GM21737 (cell line): ENCODE measurements at regions not wholly inside any gene's neighbourhood (a gene's known extent, or its start where the extent isn't known, plus 50 kb on each side); places are given as distances from the start of the nearest gene placed in this dataset.

Source experiments
- ATAC-seq: cut with Tn5 transposase; IDR thresholded peaks from one replicate; pipeline ENCODE4 v1.9.1; 2021; ENCODE audit warnings: mild to moderate bottlenecking, moderate library complexity; ENCODE audit not compliant: unreplicated experiment

DNA sequence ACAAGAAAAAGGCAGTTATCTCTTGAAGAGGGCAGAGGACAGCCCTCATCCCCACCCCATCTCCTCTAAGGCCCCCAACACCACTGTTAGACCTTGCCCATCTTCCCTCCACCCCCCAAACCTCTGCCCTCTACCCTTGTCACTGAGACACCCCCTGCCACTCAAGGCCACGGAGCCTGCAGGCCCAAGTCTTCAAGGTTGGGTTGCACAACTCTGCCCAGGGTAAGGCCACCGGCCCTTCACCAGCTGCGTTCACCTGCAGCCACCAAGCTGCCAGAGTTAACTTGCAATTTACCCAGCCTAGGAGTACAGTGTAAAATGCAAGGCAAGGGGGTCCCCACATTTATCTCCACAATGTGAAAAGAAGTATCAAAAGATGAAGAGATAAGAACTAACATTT is 128.7 kb upstream of the PKDCC start:
- no peak for ATAC-seq

GRCh38 chr2:41920181-41920580 is 127.6 kb upstream of the PKDCC start:
- no peak for ATAC-seq

GRCh38 chr2:41920812-41921211 is 127.0 kb upstream of the PKDCC start:
- no peak for ATAC-seq

- ATAC-seq = no peak
Measured at GRCh38 chr2:41922177-41922576, 125.6 kb upstream of the PKDCC start.

DNA sequence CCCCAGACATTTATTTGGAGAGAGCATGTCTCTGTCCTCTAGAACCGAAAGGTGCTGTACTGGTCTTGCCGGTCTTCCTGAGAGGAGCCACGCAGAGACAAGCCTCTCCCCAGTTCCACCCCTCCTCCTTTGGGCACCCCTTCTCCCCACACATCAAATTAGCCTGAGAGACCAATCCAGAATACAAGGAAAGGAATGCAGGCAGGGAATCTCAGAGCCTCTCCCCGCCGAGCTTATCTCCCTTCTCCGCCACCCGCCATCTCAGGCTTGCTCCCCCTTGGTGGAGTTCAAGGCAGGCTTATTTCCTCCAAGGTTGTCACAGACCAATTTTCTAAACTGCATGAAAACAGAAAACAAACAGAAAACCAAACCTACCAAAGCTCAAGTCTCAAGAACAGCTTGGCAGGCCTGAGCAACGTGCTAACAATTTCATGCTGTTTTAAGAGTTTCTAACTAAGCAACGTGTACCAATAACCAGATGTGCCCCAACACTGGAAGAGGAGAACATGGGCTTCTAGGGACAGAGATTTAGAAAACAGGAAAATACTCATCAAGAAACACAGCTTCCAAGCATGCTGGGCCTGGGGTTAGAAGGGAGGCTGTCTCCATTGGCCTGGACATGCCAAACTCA is 124.5 kb upstream of the PKDCC start:
- no peak for ATAC-seq

- no peak for ATAC-seq
Measured at GRCh38 chr2:41924024-41924423, 123.8 kb upstream of the PKDCC start.

- no peak for ATAC-seq
Measured at GRCh38 chr2:41924709-41925408, 123.0 kb upstream of the PKDCC start.

- no peak for ATAC-seq
Measured at GRCh38 chr2:41925712-41926111, 122.1 kb upstream of the PKDCC start.

DNA sequence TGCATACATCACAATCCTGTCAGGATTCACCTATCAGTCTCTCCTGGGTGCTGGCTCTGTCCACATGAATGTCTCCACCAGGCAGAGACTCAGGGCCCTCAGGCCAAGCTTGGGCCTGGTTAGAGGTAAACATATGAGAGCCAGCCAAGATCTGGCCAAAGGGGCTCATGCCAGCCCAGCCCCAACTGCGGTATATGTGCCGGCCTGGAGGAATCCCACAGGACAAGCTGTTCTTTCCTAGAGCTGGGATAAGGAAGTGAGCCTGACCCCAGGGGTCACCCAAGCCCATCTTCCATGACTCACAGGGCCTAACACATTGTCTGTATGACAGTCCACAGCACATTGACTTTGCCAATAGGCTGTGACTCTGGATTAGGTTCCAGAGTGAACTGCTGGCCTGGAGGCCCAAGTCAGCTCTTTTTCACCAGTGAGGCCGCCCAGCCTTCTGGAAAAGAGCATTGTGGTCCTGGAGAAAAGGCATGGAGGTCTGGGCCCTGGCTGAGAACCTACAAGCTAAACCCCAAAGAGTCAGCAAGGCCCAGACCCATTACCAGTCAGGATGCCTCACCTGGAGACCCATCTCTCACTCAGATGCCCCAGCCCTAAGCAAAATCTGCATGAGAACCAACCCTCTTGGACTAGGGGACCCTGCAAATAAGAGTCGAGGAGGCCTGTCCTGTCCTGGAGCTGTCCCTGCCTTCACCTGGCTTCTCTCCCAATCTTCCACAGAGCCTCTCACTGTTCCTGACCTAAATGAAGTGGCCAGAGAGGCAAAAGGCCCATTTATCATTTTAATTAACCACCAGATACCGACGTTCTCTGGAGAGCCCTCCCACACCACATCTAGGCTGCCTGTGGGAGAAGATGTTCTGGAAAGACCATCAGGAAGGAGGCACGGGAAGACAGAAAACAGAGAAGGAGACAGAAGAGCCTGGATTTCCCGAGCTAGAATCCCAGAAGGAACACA is 120.9 kb upstream of the PKDCC start:
- no peak for ATAC-seq

DNA sequence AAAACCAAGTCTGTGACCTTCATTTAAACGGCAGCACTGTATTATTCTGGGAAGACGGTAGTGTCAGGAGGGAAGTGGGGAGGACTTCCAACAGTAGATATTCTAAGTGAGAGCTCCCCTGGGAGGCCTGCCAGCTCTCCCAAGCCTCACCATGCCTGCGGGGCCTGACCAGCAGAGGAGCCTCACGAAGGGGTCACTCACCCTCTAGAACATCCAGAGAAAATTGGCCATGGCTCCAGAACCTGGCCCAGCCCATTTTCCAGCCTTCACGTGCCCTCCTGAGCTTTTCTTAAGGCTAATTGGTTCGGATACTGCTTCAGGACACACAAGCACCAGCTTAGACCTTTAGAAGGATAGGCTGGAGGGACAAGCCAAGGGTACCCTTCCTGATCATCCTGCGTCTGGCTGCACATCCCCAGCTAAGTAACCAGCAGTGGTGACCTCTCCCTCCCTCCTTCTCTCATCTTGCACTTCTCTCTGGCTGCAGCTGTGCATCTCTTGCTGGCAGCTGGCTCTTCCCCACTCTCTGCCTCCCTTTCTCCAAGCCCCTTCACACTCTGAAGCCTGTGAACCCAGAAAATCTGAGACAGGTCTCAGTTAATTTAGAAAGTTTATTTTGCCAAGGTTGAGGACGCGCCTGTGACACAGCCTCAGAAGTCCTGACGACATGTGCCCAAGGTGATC is 120.1 kb upstream of the PKDCC start:
- ATAC-seq = no peak

GRCh38 chr2:41928526-41928925 is 119.3 kb upstream of the PKDCC start:
- no peak for ATAC-seq

DNA sequence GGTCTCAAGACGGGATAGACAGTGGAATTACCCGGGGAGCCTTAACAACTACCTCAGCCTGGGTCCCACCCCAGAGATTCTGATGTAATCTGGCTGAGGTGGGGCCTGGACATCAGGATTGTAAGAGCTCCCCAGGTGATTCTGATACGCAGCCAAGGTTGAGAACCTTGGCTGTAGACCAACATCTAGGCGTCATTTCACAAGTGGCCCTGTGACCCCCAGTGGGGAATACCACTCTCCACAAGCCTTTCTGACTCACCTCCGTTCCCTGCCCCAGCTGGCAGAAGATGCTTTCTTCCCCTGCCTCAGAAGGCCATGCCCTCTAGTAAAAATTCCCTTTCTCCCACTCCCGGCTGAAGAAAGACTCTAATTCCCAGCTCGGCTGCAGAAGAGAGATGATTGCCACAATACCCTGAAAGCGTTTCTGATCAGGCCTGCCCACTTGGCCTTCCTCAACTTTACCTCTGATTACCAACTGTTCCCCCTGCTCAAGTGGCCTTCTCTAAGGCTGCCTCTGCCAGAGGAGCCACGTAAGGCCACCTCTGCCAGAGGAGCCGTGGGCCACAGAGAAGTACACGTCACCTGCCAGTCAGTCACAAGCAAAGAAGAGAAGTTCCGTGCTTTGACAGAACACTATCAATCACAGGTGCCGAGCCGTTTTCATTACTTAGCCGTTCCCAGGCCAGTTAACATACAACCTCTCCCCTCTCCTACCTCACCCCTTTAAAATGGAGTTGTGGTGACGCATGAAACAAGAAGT is 116.8 kb upstream of the PKDCC start:
- no peak for ATAC-seq

GRCh38 chr2:41932241-41933045 is 115.4 kb upstream of the PKDCC start:
- ATAC-seq = no peak

DNA sequence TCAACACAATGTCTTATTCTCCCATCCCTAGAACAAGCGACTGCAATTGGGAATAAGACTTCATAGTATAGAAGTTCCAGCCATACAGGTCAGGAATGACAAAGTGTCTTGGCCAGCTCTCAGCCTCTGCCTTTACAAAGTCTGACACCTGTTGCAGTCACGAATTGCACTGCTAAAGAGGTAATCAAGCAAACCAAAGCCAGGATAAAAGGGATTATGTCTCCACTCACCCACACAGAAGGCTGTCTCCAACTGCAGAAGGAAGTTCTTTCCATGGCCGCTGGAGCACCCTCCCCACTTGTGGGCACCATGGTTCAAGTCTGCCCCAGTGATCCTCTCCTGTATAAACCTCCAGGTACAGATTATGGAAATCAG is 114.8 kb upstream of the PKDCC start:
- no peak for ATAC-seq

- ATAC-seq = no peak
Measured at GRCh38 chr2:41933585-41934320, 114.1 kb upstream of the PKDCC start.

DNA sequence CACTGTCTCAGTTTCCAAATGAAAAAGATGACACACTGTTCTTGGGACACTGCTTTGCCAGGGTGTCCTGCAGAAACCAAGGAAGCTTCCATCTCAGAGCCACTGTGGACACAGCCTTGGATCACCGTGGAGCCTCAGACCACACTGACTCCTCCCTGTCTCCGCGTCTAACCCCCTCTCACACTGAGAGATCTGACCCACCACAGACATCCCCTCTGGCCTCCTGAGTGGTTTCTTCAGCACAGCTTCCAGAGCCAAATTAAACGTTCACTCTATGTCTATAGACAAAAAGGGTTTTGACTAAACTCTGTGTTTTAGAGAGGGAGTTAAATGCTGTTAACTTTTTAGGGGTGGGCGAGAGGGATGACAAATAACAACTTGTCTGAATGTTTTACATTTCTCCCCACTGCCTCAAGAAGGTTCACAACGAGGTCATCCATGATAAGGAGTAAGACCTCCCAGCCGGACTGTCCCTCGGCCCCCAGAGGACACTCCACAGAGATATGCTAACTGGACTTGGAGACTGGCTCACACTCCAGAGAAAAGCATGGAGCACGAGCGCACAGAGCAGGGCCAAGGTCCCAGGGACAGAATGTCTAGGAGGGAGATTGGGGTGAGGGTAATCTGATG is 113.4 kb upstream of the PKDCC start:
- no peak for ATAC-seq

DNA sequence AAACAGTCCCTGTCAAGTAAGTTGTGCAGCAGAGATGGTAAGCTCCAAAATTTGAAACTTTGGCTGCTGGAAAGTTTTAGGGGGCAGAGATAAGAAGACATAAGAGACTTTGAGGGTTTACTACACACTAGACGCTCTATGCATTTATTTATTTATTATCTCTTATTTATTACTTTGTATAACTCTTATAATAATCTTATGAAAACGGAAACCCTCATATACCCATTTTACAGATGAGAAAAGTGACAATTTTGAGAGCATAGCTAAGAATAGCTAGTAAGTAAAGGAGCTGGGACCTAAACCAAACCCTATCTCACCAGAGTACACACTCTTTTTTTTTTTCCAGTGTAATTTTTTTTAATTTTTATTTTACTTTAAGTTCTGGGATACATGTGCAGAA is 112.8 kb upstream of the PKDCC start:
- ATAC-seq = no peak

DNA sequence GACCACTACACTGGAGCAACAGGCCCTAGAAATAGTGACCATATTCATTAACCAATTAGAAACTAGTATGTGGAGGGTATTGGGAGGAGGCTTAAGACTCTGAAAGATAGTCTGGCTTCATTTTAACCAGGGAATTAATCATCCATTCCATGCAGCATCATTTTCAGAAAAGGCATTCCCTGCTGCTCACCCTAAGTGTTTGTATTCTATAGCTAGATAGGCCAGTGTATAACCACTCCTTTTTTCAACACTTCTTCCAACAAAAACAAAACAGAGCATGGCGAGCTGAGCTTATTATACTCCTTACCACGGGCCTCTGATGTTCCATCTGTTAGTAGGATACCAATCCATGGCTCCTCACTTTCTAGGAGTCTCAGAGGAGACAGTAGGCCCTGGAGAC is 112.0 kb upstream of the PKDCC start:
- ATAC-seq = no peak
